HFFc6 (cell line): ENCODE measurements at regions not wholly inside any gene's neighbourhood (a gene's known extent, or its start where the extent isn't known, plus 50 kb on each side); places are given as distances from the start of the nearest gene placed in this dataset.

Experiments used
- DNase-seq: peaks from one replicate; pipeline ENCODE4 v3.0.0-alpha.2; 2018
- H3K27ac Mint-ChIP-seq: 2 replicates; pipeline ENCODE4 v1.8.0; 2020; ENCODE audit warnings: mild to moderate bottlenecking, mixed read lengths
- H3K27me3 Mint-ChIP-seq: 2 replicates; pipeline ENCODE4 v1.8.0; 2021; ENCODE audit warnings: mild to moderate bottlenecking, moderate library complexity, mixed read lengths; ENCODE audit not compliant: insufficient read depth
- H3K36me3 Mint-ChIP-seq: 2 replicates; pipeline ENCODE4 v1.8.0; 2021; ENCODE audit warnings: low read depth, mixed read lengths
- H3K4me1 Mint-ChIP-seq: 2 replicates; pipeline ENCODE4 v1.8.0; 2020; ENCODE audit warnings: low read depth, mixed read lengths
- H3K4me3 Mint-ChIP-seq: 2 replicates; pipeline ENCODE4 v1.8.0; 2020; ENCODE audit warnings: mild to moderate bottlenecking, moderate library complexity, mixed read lengths
- H3K9me3 Mint-ChIP-seq: 2 replicates; pipeline ENCODE4 v1.8.0; 2020; ENCODE audit warnings: mild to moderate bottlenecking, mixed read lengths
- CTCF ChIP-seq: fragments of 200-600 bp; sonication (generic); IDR thresholded peaks from 2 replicates; pipeline ENCODE4 v1.5.0; 2021; ENCODE audit warnings: antibody characterized with exemption, mild to moderate bottlenecking

- peaks cover 52% of the 10 kb centered on the region for H3K9me3 Mint-ChIP-seq
- H3K4me3 Mint-ChIP-seq = no peak overlapping the region
These were observed 478.9 kb upstream of the LMO3 start for GRCh38 chr12:17084831-17085230.

GRCh38 chr12:17079251-17079909 lies 473.4 kb upstream of the LMO3 start:
- no peak for DNase-seq
- Mint-ChIP-seq H3K36me3 (0 out of 2 replicates have a peak, but pooled peaks cover 4% of the 10 kb centered on the region), H3K4me3 (no peak overlapping the region), H3K9me3 (peaks cover 27% of the 10 kb centered on the region), H3K4me1 (no peaks in the 10 kb centered on the region), H3K27me3 (no peaks in the 10 kb centered on the region), H3K27ac (no peak overlapping the region)
- TF ChIP-seq CTCF = no peak

More at GRCh38 chr12:17084831-17085230, 478.9 kb upstream of the LMO3 start:
- no peak for TF ChIP-seq CTCF
- Mint-ChIP-seq H3K4me1 (no peaks in the 10 kb centered on the region), H3K36me3 (0 out of 2 replicates have a peak, but pooled peaks cover 4% of the 10 kb centered on the region), H3K27ac (no peak overlapping the region), H3K27me3 (no peaks in the 10 kb centered on the region)
- DNase-seq = no peak

- no peaks in the 10 kb centered on the region for H3K36me3 Mint-ChIP-seq
- no peak for DNase-seq
- no peak for TF ChIP-seq CTCF
These were observed 471.6 kb upstream of the LMO3 start for GRCh38 chr12:17077594-17077993.

GRCh38 chr12:17076811-17077210 lies 470.8 kb upstream of the LMO3 start:
- no peak overlapping the region for H3K27ac Mint-ChIP-seq
- no peaks in the 10 kb centered on the region for H3K4me1 Mint-ChIP-seq
- TF ChIP-seq CTCF = no peak
- no peaks in the 10 kb centered on the region for H3K27me3 Mint-ChIP-seq
- no peaks in the 10 kb centered on the region for H3K36me3 Mint-ChIP-seq
- peaks cover 19% of the 10 kb centered on the region for H3K9me3 Mint-ChIP-seq
- H3K4me3 Mint-ChIP-seq = no peak overlapping the region
- no peak for DNase-seq

More at GRCh38 chr12:17077594-17077993, 471.6 kb upstream of the LMO3 start:
- Mint-ChIP-seq H3K27me3 (no peaks in the 10 kb centered on the region), H3K4me1 (no peaks in the 10 kb centered on the region), H3K4me3 (no peak overlapping the region), H3K27ac (no peak overlapping the region), H3K9me3 (peaks cover 27% of the 10 kb centered on the region)

GRCh38 chr12:17076028-17076744 lies 470.2 kb upstream of the LMO3 start:
- Mint-ChIP-seq H3K4me1 (no peaks in the 10 kb centered on the region), H3K4me3 (no peak overlapping the region), H3K27me3 (no peaks in the 10 kb centered on the region), H3K36me3 (no peaks in the 10 kb centered on the region), H3K9me3 (peaks cover 14% of the 10 kb centered on the region), H3K27ac (no peak overlapping the region)
- DNase-seq = no peak
- no peak for TF ChIP-seq CTCF
